ENCODE measurements at regions not wholly inside any gene's neighbourhood (a gene's known extent, or its start where the extent isn't known, plus 50 kb on each side); places are given as distances from the start of the nearest gene placed in this dataset.

- DNase-seq: no peak
Observed at GRCh38 chr13:80121038-80121437, 219.9 kb downstream of the SPRY2 start.

- no peak for DNase-seq
Observed at GRCh38 chr13:80118506-80118905, 222.4 kb downstream of the SPRY2 start.

GRCh38 chr13:80118099-80118498 lies 222.8 kb downstream of the SPRY2 start:
- no peak for DNase-seq

- no peak for DNase-seq
Observed at GRCh38 chr13:80117515-80117914, 223.4 kb downstream of the SPRY2 start.

- DNase-seq: no peak
Observed at GRCh38 chr13:80116107-80116506, 224.8 kb downstream of the SPRY2 start.

- DNase-seq: no peak
Observed at GRCh38 chr13:80115616-80116015, 225.3 kb downstream of the SPRY2 start.

- no peak for DNase-seq
Observed at GRCh38 chr13:80113714-80114454, 227.0 kb downstream of the SPRY2 start.

GRCh38 chr13:80109303-80109702 lies 231.6 kb downstream of the SPRY2 start:
- DNase-seq: no peak

GRCh38 chr13:80105350-80105749 lies 235.6 kb downstream of the SPRY2 start:
- no peak for DNase-seq

- no peak for DNase-seq
Observed at GRCh38 chr13:80101040-80101439, 239.9 kb downstream of the SPRY2 start.

- DNase-seq: no peak
Observed at GRCh38 chr13:80100636-80101035, 240.3 kb downstream of the SPRY2 start.

- DNase-seq: no peak
Observed at GRCh38 chr13:80097561-80097960, 243.4 kb downstream of the SPRY2 start.

- DNase-seq: no peak
Observed at GRCh38 chr13:80096383-80096782, 244.5 kb downstream of the SPRY2 start.

- DNase-seq: no peak
Observed at GRCh38 chr13:80094526-80094925, 246.4 kb downstream of the SPRY2 start.

- no peak for DNase-seq
Observed at GRCh38 chr13:80093888-80094287, 247.0 kb downstream of the SPRY2 start.

- DNase-seq: no peak
Observed at GRCh38 chr13:80086304-80086721, 254.6 kb downstream of the SPRY2 start.

- no peak for DNase-seq
Observed at GRCh38 chr13:80083853-80084676, 256.9 kb downstream of the SPRY2 start.

GRCh38 chr13:80083081-80083852 lies 257.7 kb downstream of the SPRY2 start:
- no peak for DNase-seq

GRCh38 chr13:80082396-80083080 lies 258.4 kb downstream of the SPRY2 start:
- DNase-seq: no peak

- no peak for DNase-seq
Observed at GRCh38 chr13:80074811-80075210, 266.1 kb downstream of the SPRY2 start.

GRCh38 chr13:80074143-80074752 lies 266.7 kb downstream of the SPRY2 start:
- no peak for DNase-seq

GRCh38 chr13:80072231-80072630 lies 268.7 kb downstream of the SPRY2 start:
- no peak for DNase-seq

Measured in SIG-M5 (cell line).